H1 (cell line): ENCODE measurements at regions not wholly inside any gene's neighbourhood (a gene's known extent, or its start where the extent isn't known, plus 50 kb on each side); places are given as distances from the start of the nearest gene placed in this dataset.

Source experiments
- MAFK ChIP-seq: IDR thresholded peaks from 2 replicates; pipeline ENCODE4 v1.6.1; 2012; ENCODE audit warnings: low read depth, mild to moderate bottlenecking, improper control_type of control experiment, low read length
- RAD21 ChIP-seq, 2 experiments: IDR thresholded peaks in 1 of 2; conservative IDR thresholded peaks in 1 of 2; 2 replicates each; pipeline ENCODE4 v1.6.1; 2011; ENCODE audit warnings: low read depth in 2 of 2, low read length in 2 of 2, improper control_type of control experiment in 1 of 2, inconsistent platforms in 1 of 2, mild to moderate bottlenecking in 1 of 2, moderate library complexity in 1 of 2
- RXRA ChIP-seq: IDR thresholded peaks from 2 replicates; pipeline ENCODE4 v1.6.1; 2011; ENCODE audit warnings: low read depth, mild to moderate bottlenecking, low read length, moderate library complexity; ENCODE audit not compliant: insufficient read depth
- TBP ChIP-seq: IDR thresholded peaks from 2 replicates; pipeline ENCODE4 v1.6.1; 2011; ENCODE audit warnings: low read depth, low read length, improper control_type of control experiment
- TF ChIP-seq, protein P1 (sequence below): IDR thresholded peaks from 2 replicates; pipeline ENCODE4 v1.6.1; 2012; ENCODE audit warnings: inconsistent platforms

DNA sequence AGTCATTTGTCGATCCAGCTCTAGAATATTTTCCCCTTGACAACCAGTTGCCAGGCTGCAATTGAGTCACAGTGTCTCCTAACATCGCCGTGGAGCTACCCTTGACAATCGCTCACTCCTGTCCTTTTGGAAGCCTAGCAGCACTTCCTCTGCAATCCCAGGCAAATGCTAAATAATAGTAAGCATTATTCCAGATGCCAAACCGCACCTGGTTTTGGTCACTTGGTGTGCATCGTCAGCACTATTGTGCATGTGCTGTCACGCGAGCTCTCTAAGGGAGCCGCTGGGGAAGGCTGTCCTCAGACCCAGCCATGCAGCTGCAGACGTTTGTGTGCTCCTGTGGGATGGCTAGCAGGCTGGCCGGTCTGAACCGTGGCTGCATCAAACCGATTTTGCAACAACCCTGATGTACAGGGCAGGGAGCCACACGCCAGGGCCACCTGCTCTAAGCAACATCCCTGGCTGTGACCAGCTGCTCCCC, 549.5 kb upstream of the ID2 start (continued):
- TF ChIP-seq RXRA (no peak), RAD21 (IDR thresholded peaks at IDR 0.05 in 1 of 2, conservative IDR thresholded peaks at IDR 0.05 in 1 of 2; ENCODE audit: low read depth in 2 of 2, low read length in 2 of 2) (no peak), MAFK (no peak), TBP (no peak)
- TF ChIP-seq, protein P1, sequence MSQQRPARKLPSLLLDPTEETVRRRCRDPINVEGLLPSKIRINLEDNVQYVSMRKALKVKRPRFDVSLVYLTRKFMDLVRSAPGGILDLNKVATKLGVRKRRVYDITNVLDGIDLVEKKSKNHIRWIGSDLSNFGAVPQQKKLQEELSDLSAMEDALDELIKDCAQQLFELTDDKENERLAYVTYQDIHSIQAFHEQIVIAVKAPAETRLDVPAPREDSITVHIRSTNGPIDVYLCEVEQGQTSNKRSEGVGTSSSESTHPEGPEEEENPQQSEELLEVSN, result no peak
